ENCODE measurements at regions not wholly inside any gene's neighbourhood (a gene's known extent, or its start where the extent isn't known, plus 50 kb on each side); places are given as distances from the start of the nearest gene placed in this dataset.
A peak's percentile ranks its signal among the peaks of the same experiment; 100 is the strongest.

- Histone ChIP-seq H3K27ac (ENCODE audit: low read length) (peak overlapping the region; percentile 55), H3K4me3 (ENCODE audit: low read length) (no peak overlapping the region), H3K9me3 (ENCODE audit: control insufficient read depth, insufficient read depth, low read length) (no peaks in the 10 kb centered on the region), H3K4me1 (ENCODE audit: control insufficient read depth, insufficient read depth, low read length) (peaks cover 9% of the 10 kb centered on the region), H3K27me3 (ENCODE audit: control insufficient read depth, insufficient read depth, low read length) (no peaks in the 10 kb centered on the region), H3K36me3 (ENCODE audit: control insufficient read depth, insufficient read depth, low read length) (no peaks in the 10 kb centered on the region)
- Mint-ChIP-seq H3K27me3 (ENCODE audit: low read depth in 2 of 2) (no peaks in the 10 kb centered on the region), H3K9me3 (no peaks in the 10 kb centered on the region), H3K4me1 (peaks cover 23 to 27% of the 10 kb centered on the region in 2 donors), H3K36me3 (no peaks in the 10 kb centered on the region), H3K27ac (peak overlapping the region; percentile 80 to 82), H3K4me3 (peak overlapping the region; percentile 33)
- ATAC-seq (no peak), DNase-seq (peak in 1 of 2 donors; percentile 25)
- intact Hi-C loops (cut with micrococcal nuclease): no loop called here
- WGBS (ENCODE audit: insufficient coverage): 35% methylated on average over 2 of the region's 4 CpGs
- no peak for TF ChIP-seq CTCF (IDR thresholded peaks at IDR 0.05)
These were observed 90.7 kb downstream of the FAM76B start for GRCh38 chr11:95698676-95699557.

GRCh38 chr11:95697614-95698408 is 91.8 kb downstream of the FAM76B start:
- peaks cover 9% of the 10 kb centered on the region for H3K4me1 ChIP-seq (ENCODE audit: control insufficient read depth, insufficient read depth, low read length)
- H3K27ac ChIP-seq (ENCODE audit: low read length): no peak overlapping the region
- no peaks in the 10 kb centered on the region for H3K36me3 ChIP-seq (ENCODE audit: control insufficient read depth, insufficient read depth, low read length)
- 63% methylated on average over 10 of the region's 10 CpGs for WGBS (ENCODE audit: insufficient coverage)
- Mint-ChIP-seq H3K27ac (no peak overlapping the region), H3K4me1 (peaks cover 23 to 27% of the 10 kb centered on the region in 2 donors), H3K4me3 (no peak overlapping the region), H3K36me3 (no peaks in the 10 kb centered on the region), H3K27me3 (ENCODE audit: low read depth in 2 of 2) (no peaks in the 10 kb centered on the region), H3K9me3 (no peaks in the 10 kb centered on the region)
- no peaks in the 10 kb centered on the region for H3K27me3 ChIP-seq (ENCODE audit: control insufficient read depth, insufficient read depth, low read length)
- DNase-seq: no peak
- no peaks in the 10 kb centered on the region for H3K9me3 ChIP-seq (ENCODE audit: control insufficient read depth, insufficient read depth, low read length)
- no peak for ATAC-seq
- TF ChIP-seq CTCF (IDR thresholded peaks at IDR 0.05): no peak
- no peak overlapping the region for H3K4me3 ChIP-seq (ENCODE audit: low read length)
- intact Hi-C loops (cut with micrococcal nuclease): no loop called here

GRCh38 chr11:95695181-95695580 is 94.4 kb downstream of the FAM76B start:
- TF ChIP-seq CTCF (IDR thresholded peaks at IDR 0.05): no peak
- no peaks in the 10 kb centered on the region for H3K27me3 ChIP-seq (ENCODE audit: control insufficient read depth, insufficient read depth, low read length)
- Mint-ChIP-seq H3K4me3 (no peak overlapping the region), H3K4me1 (peaks cover 13 to 24% of the 10 kb centered on the region in 2 donors), H3K36me3 (no peaks in the 10 kb centered on the region), H3K27me3 (ENCODE audit: low read depth in 2 of 2) (no peaks in the 10 kb centered on the region), H3K9me3 (no peaks in the 10 kb centered on the region), H3K27ac (no peak overlapping the region)
- peaks cover 9% of the 10 kb centered on the region for H3K4me1 ChIP-seq (ENCODE audit: control insufficient read depth, insufficient read depth, low read length)
- ATAC-seq: no peak
- no peak for DNase-seq
- H3K9me3 ChIP-seq (ENCODE audit: control insufficient read depth, insufficient read depth, low read length): no peaks in the 10 kb centered on the region
- H3K27ac ChIP-seq (ENCODE audit: low read length): no peak overlapping the region
- H3K36me3 ChIP-seq (ENCODE audit: control insufficient read depth, insufficient read depth, low read length): no peaks in the 10 kb centered on the region
- H3K4me3 ChIP-seq (ENCODE audit: low read length): no peak overlapping the region
- intact Hi-C loops (cut with micrococcal nuclease): no loop called here
